ENCODE measurements at regions not wholly inside any gene's neighbourhood (a gene's known extent, or its start where the extent isn't known, plus 50 kb on each side); places are given as distances from the start of the nearest gene placed in this dataset.
A peak's percentile ranks its signal among the peaks of the same experiment; 100 is the strongest.

DNA sequence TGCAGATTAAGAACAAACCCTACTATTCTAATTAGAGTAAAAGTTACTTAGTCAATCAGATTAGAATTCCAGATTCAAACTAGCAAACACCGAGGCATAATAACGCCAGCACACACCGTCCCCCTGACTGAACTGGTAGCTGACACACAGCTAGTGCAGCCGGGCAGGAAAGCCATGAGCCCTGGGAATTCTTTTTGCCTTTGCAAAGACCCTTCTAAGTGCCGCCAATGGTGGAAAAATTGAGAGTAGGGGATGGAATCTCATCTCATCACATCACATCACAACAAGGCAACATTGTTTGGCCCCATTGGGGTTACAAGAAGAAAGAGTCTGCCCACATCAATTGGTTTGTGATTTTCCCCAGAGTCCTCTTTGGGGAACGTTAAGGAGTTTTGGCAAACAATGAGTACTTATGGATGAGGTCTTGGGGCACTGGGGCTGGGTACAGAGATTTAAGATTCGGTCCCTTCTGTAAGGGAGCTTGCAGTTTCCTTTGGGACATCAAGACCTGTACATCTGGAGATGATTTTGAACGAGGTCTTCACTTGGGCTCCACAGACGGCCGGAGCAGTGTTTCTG is 120.4 kb upstream of the MEF2A start:
- no peak for TF ChIP-seq CTCF (IDR thresholded peaks at IDR 0.05; ENCODE audit: low read depth, low read length)

DNA sequence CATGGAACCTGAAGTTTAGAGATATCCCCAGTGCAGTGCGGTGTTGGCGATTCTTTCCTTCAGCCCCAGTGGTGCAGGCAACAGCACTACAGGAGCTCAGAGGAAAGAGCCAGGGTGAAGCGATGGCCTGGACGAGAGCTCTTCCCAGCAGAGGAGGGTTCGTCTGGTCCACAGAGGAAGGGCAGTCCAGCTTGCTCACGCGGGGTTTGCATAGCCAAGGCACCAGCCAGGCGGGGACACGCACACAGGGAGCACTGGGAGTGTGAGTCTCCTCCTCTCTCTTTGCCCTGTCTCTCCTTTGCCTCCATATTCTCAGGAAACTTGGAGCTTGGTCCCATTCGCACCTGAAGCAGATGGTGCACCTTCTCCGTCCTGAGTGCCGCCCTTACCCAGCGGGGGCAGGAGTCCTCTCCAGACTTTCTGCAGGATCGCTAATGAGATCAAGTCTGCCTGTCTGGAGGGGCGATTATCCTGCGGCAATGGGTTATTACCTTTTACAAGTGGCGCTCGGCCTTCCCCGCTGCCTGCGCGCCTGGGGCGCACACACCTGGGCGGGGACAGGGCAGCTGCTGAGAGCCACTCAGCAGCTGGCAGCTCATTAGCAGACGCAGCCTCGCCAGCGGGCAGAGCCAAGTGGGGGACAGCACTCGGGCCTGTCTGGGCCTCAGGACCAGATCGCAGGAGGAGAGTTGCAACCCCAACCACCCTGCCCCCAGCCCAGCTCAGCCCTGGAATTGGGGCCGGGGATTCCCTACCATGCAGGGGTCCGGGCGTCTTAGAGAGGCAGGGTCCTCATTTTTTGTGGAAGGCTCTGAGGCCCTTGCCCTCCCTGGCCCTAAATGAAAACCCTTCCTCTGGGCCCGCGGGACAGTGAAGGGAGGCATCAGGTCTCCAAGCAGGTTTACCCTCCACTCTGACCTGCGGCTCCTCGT is 119.0 kb upstream of the MEF2A start:
- no peak for DNase-seq (ENCODE audit: low read depth, low spot score)
- in situ Hi-C loops (cut with HindIII; ENCODE audit: low sequenced_read_pairs), result no loop called here
- no peak for TF ChIP-seq CTCF (IDR thresholded peaks at IDR 0.05; ENCODE audit: low read depth, low read length)
- no peak overlapping the region for H3K4me3 ChIP-seq (ENCODE audit: low read depth, low read length)

More for the DNA sequence above, 120.4 kb upstream of the MEF2A start:
- no peak overlapping the region for H3K4me3 ChIP-seq (ENCODE audit: low read depth, low read length)
- no peak for DNase-seq (ENCODE audit: low read depth, low spot score)
- in situ Hi-C loops (cut with HindIII; ENCODE audit: low sequenced_read_pairs), result no loop called here

GRCh38 chr15:99447497-99448371 is 118.0 kb upstream of the MEF2A start:
- H3K4me3 ChIP-seq (ENCODE audit: low read depth, low read length), result no peak overlapping the region
- in situ Hi-C loops (cut with HindIII; ENCODE audit: low sequenced_read_pairs), result no loop called here
- no peak for TF ChIP-seq CTCF (IDR thresholded peaks at IDR 0.05; ENCODE audit: low read depth, low read length)
- no peak for DNase-seq (ENCODE audit: low read depth, low spot score)

- DNase-seq (ENCODE audit: low read depth, low spot score), result no peak
- in situ Hi-C loops (cut with HindIII; ENCODE audit: low sequenced_read_pairs), result no loop called here
- TF ChIP-seq CTCF (IDR thresholded peaks at IDR 0.05; ENCODE audit: low read depth, low read length), result no peak
- no peak overlapping the region for H3K4me3 ChIP-seq (ENCODE audit: low read depth, low read length)
These were observed 116.3 kb upstream of the MEF2A start for GRCh38 chr15:99449514-99449913.

DNA sequence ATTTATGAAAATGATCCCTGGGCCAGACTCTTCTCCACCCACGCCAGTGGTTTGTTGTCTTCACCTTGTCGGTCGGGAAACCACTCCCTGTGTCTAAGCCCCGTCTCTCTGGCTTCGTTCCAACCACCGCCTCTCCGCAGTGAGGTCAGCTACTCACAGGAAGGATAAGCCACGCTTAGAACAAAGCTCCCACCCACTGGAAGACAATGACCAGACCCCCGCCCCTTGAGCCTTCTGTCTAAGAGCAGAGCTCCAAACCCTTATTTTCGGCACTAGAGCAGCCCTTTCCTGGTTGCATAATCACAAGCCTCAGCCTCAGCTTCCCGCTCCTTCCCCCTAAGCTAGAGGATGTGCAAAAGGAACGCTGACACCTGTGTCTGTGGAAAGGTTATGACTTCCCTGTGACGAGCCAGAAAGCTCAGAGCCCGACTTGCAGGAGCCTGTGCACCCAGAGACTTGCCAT is 114.9 kb upstream of the MEF2A start:
- DNase-seq (ENCODE audit: low read depth, low spot score), result peak; percentile 46
- no peak for TF ChIP-seq CTCF (IDR thresholded peaks at IDR 0.05; ENCODE audit: low read depth, low read length)
- no peak overlapping the region for H3K4me3 ChIP-seq (ENCODE audit: low read depth, low read length)
- in situ Hi-C loops (cut with HindIII; ENCODE audit: low sequenced_read_pairs), result no loop called here

- no peak for TF ChIP-seq CTCF (IDR thresholded peaks at IDR 0.05; ENCODE audit: low read depth, low read length)
- DNase-seq (ENCODE audit: low read depth, low spot score), result no peak
- H3K4me3 ChIP-seq (ENCODE audit: low read depth, low read length), result no peak overlapping the region
- in situ Hi-C loops (cut with HindIII; ENCODE audit: low sequenced_read_pairs), result no loop called here
These were observed 114.3 kb upstream of the MEF2A start for GRCh38 chr15:99451484-99451883.

Measured in astrocyte of the spinal cord (primary cell).